ENCODE measurements at regions not wholly inside any gene's neighbourhood (a gene's known extent, or its start where the extent isn't known, plus 50 kb on each side); places are given as distances from the start of the nearest gene placed in this dataset.
"Not testable (repeated sequence)": the region's sequence is repeated elsewhere in the genome, so short reads cannot be mapped to it uniquely, and the experiment has no call there.

DNA sequence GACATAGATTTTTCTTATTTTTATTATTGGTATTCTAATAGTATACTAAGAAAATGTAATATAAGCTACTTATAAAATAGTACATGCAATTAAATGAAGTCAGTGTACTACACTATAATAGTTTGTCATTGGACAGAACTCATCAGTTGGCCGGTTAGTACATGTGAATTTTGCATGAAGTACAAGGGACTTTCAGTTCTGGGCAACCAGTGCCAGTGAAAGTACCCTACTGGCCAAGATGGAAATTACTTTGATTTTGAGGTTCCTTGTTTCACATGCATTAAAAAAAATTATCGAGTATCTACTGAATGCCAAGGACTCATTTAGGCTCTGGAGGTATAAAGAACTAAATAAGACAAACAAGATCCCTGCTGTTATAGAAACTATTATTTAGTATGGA, 213.4 kb upstream of the ELL2 start:
- FAIRE-seq = no peak

GRCh38 chr5:96173366-96173765, 211.7 kb upstream of the ELL2 start:
- no peak for FAIRE-seq
- DNase-seq (ENCODE audit: low spot score) = no peak

More for the DNA sequence above, 213.4 kb upstream of the ELL2 start:
- no peak for DNase-seq (ENCODE audit: low spot score)

GRCh38 chr5:96172436-96172835, 210.8 kb upstream of the ELL2 start:
- DNase-seq (ENCODE audit: low spot score) (no peak), FAIRE-seq (no peak)

GRCh38 chr5:96171973-96172372, 210.3 kb upstream of the ELL2 start:
- not testable (repeated sequence) for FAIRE-seq; DNase-seq (ENCODE audit: low spot score)

DNA sequence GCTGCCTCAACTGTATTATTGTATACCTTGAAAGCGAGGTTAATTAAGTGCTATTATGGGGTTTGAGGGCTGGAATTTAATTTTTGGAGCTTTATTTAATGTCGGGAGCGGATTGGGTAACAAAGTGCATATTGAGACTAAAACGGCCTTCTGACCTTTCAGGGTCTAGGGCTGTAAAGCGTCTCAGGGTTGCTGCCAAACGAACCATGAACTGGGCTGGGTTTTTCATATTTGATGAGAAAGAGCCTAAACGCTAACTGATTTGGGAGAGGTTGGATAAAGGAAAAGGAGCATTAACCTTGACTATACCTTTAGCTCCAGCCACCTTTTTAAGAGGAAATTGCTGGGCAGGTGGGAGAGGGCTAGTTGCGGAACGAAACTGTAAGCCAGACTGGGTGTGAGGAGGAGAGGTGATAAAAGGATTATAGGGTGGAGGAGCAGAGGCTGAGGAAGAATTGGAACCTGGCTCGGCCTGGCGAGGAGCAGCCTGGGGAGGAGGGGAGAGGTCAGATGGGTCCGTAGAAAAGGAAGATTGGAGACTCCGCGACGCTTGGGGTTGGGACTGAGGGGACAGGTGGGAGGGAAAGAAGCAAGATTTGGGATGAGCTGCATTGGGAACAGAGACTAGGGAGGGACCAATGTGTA, 209.0 kb upstream of the ELL2 start:
- not testable (repeated sequence) for FAIRE-seq; DNase-seq (ENCODE audit: low spot score)

DNA sequence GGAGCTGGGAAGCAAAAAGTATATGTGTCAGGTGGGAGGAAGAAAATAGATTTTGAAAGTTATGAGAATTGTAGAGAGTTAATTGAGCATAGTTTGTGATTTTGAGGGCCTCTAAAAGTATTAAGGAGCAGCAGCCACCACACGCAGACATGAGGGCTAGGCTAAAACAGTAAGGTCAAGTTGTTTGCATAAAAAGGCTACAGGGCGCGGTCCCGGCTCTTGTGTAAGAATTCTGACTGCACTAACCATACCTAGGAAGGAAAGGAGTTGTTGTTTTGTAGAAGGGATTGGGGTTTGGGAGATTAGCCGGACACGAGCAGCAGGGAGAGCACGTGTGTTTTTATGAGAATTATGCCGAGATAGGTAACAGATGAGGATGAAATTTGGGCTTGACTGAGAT, 207.2 kb upstream of the ELL2 start:
- not testable (repeated sequence) for FAIRE-seq; DNase-seq (ENCODE audit: low spot score)

GRCh38 chr5:96159043-96159442, 197.4 kb upstream of the ELL2 start:
- no peak for FAIRE-seq

GRCh38 chr5:96157841-96158291, 196.2 kb upstream of the ELL2 start:
- FAIRE-seq (no peak), DNase-seq (ENCODE audit: low spot score) (no peak)

More at GRCh38 chr5:96159043-96159442, 197.4 kb upstream of the ELL2 start:
- DNase-seq (ENCODE audit: low spot score) = no peak

DNA sequence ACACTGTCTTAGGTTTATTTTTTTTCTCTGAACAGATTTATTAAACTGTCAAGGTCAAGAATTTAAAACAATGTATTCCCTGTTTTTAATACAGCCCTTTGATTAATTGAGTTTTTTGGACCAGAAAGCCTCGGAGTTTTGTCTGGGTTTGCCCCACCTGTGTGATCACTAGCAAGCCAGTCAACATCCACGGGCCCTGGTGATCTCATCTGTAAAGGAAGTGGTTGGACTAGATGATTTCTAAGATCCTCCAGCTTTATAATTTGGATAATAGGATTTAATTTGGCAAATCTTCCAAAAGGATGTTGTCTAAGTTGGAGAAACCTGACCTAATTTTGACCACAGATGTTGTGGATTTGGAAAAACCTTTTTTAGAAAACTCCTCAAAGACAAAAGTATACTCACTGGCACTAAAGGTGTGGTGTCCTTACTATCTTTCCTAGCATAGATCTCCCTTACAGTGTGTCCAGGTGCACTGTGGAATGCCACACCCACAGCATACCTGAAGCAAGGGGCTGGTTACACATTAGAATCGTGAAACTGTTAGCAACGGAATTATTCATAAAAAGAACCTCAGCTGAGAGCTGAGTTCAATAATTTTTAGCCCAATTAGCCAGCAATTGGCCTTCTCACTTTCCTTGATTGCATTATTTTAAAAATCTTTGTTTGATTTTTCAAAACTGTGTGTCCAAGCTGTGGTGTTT, 195.6 kb upstream of the ELL2 start:
- FAIRE-seq (no peak), DNase-seq (ENCODE audit: low spot score) (no peak)

- FAIRE-seq (no peak), DNase-seq (ENCODE audit: low spot score) (no peak)
These were observed 193.5 kb upstream of the ELL2 start for GRCh38 chr5:96155147-96155546.

GRCh38 chr5:96151891-96152290, 190.2 kb upstream of the ELL2 start:
- FAIRE-seq (no peak), DNase-seq (ENCODE audit: low spot score) (no peak)

DNA sequence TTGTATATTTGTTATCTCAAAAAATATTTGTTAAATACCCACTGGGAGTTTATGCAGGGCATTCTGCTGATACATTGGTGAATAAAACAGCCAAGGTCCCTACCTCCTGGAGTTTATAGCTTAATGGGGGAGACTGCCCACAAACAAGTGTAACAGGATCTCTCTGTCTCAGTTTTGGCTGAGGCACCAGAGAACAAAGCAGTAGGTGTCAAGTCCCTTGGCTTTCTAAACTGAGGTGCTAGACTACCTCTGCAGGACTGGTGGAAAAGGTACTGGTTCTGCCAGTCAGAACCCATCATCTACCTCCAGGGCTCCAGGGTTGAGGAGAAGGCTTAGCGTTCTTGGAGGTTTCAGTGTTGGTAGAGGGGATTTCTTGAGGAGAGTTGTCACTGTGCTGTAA, 188.4 kb upstream of the ELL2 start:
- FAIRE-seq (no peak), DNase-seq (ENCODE audit: low spot score) (no peak)

- DNase-seq (ENCODE audit: low spot score) (no peak), FAIRE-seq (no peak)
These were observed 187.9 kb upstream of the ELL2 start for GRCh38 chr5:96149546-96149945.

GRCh38 chr5:96149021-96149420, 187.4 kb upstream of the ELL2 start:
- DNase-seq (ENCODE audit: low spot score) = no peak
- FAIRE-seq = no peak

DNA sequence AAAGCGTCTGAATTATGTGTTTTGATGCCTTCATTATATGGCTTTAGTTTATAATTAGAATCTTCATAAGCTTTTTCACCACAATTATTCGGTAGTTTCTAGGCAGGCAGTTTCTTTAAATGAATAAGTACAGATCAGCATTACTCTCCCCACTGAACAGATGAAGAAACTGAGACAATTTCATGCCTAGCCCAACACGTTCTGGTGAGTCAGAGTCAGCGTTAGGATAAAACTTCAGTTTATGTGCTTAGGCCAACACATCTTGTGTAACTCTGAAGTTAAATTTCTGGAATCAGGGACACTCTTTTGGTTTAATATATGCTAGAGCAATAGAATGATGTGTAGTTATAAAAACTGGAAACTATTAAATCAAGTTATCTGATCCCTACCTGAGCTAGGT, 186.7 kb upstream of the ELL2 start:
- DNase-seq (ENCODE audit: low spot score) (no peak), FAIRE-seq (no peak)

- FAIRE-seq = no peak
- DNase-seq (ENCODE audit: low spot score) = no peak
These were observed 186.2 kb upstream of the ELL2 start for GRCh38 chr5:96147866-96148265.

DNA sequence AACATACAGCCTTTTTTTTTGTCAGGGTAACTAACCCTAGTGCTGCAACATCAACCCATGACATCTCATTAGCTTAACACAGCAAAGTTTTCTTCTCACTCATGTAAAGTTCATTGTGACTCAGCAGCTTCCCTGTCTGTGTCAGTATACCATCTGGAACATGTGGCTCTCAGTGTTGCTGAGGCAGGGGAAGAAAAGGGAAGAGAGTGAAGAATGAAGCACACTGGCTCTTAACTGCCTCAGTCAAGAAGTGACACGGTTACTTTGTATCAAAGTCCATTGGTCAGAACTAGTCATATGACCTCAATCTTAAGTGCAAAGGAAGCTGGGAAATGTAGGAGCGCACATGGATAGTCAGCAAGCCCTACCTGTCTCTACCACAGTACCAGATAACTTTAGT, 185.0 kb upstream of the ELL2 start:
- no peak for FAIRE-seq
- no peak for DNase-seq (ENCODE audit: low spot score)

- no peak for FAIRE-seq
- no peak for DNase-seq (ENCODE audit: low spot score)
These were observed 182.6 kb upstream of the ELL2 start for GRCh38 chr5:96144289-96144688.

GRCh38 chr5:96143450-96143849, 181.8 kb upstream of the ELL2 start:
- DNase-seq (ENCODE audit: low spot score) (no peak), FAIRE-seq (no peak)

DNA sequence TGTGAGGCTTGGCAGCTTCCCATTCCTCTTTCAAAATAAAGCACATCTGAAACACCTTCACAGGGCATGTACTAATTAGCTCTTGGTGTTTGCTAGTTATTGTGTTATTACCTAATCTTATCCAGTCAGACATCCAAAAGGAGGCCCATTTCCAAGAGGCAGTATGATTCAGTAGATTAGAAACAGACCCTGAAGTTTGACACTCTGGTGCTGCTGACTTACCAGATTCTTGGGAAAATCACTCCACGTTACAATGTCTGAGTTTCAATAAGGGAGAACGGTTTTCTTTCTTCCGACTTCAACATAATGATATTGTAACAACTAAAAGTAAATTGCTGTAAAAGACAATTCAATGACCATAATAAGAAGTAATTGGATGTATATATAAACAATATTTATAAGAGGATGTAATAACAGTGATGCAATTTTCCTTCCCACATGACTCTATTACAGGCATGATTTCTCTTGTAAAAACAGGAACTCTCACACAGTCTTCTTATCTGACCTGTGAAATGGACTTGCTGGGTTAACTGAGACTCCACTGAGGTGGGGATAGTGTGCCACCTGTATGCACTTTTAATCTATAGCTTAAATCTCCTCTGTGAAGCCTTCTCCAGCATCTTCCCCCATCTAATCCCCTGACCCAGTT, 181.3 kb upstream of the ELL2 start:
- FAIRE-seq (no peak), DNase-seq (ENCODE audit: low spot score) (no peak)

DNA sequence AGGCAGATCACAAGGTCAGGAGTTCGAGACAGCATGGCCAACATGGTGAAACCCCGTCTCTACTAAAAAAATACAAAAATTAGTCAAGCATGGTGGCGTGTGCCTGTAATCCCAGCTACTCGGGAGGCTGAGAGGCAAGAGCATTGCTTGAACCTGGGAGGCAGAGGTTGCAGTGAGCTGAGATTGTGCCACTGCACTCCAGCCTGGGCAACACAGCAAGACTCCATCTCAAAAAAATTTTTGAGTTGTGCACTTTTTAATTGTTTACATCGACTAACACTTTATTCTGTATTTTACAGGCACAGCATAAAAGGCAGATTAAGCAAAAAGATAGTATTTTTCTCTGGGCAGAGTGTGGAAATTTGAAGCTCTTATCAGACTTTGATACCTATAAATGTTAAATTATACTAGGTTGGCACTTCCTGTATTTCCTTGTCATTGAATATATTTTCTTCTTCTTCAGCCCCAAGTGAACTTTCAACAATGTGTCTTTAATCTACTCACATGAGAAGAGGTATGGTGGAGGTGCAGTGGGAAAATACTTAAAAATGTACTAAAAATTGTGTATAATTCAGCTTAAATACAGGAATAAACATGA, 180.6 kb upstream of the ELL2 start:
- DNase-seq (ENCODE audit: low spot score) (no peak), FAIRE-seq (no peak)

DNA sequence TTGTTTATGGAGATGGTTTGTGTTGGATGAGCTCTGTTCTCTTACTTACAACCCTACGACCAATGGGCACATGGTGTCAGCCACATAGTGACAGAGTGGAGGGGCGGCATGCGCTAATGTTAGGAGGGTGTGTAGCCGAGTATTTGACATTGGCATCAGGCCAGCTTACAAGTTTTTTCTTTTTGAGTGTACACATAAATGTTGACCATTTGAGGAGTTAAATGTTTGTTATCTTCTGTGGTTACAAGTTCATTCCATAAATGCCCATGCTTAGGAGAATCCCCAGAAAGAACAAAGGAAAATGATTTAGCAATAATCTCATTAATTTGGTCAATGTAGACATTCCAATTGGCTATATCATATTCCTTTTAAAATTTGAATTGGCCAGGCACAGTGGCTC, 180.1 kb upstream of the ELL2 start:
- FAIRE-seq = no peak
- DNase-seq (ENCODE audit: low spot score) = no peak

Measured in RCC 7860 (cell line).